HL-60 (cell line): ENCODE measurements at regions not wholly inside any gene's neighbourhood (a gene's known extent, or its start where the extent isn't known, plus 50 kb on each side); places are given as distances from the start of the nearest gene placed in this dataset.

Experiments used
- CTCF ChIP-seq: IDR thresholded peaks from one replicate; pipeline ENCODE4 v1.5.1; 2011; ENCODE audit warnings: low read length, control low read depth, inconsistent platforms; ENCODE audit not compliant: insufficient read depth
- GABPA ChIP-seq: IDR thresholded peaks from 2 replicates; pipeline ENCODE4 v1.6.1; 2012; ENCODE audit warnings: low read depth
- POLR2AphosphoS5 ChIP-seq: IDR thresholded peaks from 2 replicates; pipeline ENCODE4 v1.6.1; 2012; ENCODE audit warnings: low read depth
- REST ChIP-seq: IDR thresholded peaks from 2 replicates; pipeline ENCODE4 v1.6.1; 2012; ENCODE audit warnings: low read depth; ENCODE audit not compliant: insufficient replicate concordance
- SPI1 ChIP-seq: IDR thresholded peaks from 2 replicates; pipeline ENCODE4 v1.6.1; 2012; ENCODE audit warnings: low read depth, mild to moderate bottlenecking, borderline replicate concordance

DNA sequence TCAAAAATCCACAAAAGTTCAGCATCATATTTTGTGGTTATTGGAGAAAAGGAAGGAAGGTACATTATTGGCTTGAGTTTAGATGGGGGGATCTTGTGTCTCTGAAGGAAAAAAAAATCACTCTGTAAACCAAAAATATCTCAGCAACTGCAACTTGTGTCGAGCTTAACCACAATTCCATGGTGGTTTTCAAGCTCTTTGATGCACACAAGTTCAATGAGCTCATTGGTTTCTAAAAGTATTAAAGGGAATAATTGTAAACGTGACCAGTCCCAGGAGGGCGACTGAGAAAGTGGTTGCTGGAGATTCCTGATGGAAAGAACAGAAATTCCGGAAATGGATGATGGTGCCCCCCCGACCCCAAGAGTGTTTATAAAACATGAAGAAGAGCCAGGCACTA lies 173.8 kb downstream of the PSAT1 start:
- TF ChIP-seq CTCF: no peak
- TF ChIP-seq POLR2AphosphoS5: no peak
- no peak for TF ChIP-seq REST
- no peak for TF ChIP-seq GABPA
- no peak for TF ChIP-seq SPI1
